ENCODE measurements at regions not wholly inside any gene's neighbourhood (a gene's known extent, or its start where the extent isn't known, plus 50 kb on each side); places are given as distances from the start of the nearest gene placed in this dataset.

- Mint-ChIP-seq H3K4me3 (ENCODE audit: low read depth) (no peak overlapping the region), H3K27ac (no peak overlapping the region), H3K36me3 (ENCODE audit: insufficient read depth) (no peaks in the 10 kb centered on the region)
Observed at GRCh38 chr2:200079356-200079755, 124.0 kb downstream of the MAIP1 start.

DNA sequence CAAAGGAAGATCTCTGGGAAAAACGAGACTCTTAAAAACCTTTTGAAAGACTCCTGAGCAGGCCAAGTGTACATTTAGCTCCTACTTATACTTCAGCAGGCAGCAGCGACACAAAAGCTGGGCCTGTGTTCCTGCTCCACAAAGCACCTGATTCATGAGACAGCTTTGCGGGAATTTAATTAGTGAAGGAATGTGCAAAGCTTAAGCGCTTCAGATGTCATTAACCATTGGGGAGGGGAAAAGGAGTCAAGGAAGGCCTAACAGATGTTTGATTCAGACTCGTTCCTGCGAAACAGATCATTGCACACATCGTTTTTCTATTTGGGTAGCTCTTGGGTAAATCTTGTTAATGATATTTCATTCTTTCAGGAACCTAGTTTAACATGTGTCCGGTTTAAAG lies 125.9 kb downstream of the MAIP1 start:
- Mint-ChIP-seq H3K4me1 (ENCODE audit: low read depth) (peaks cover 55% of the 10 kb centered on the region), H3K9me3 (ENCODE audit: low read depth) (no peaks in the 10 kb centered on the region), H3K27ac (peak overlapping the region; percentile 90), H3K27me3 (no peaks in the 10 kb centered on the region), H3K36me3 (ENCODE audit: insufficient read depth) (no peaks in the 10 kb centered on the region), H3K4me3 (ENCODE audit: low read depth) (peak overlapping the region; percentile 1)
- DNase-seq (ENCODE audit: low spot score, unreplicated experiment), result no peak
- TF ChIP-seq, protein P1, sequence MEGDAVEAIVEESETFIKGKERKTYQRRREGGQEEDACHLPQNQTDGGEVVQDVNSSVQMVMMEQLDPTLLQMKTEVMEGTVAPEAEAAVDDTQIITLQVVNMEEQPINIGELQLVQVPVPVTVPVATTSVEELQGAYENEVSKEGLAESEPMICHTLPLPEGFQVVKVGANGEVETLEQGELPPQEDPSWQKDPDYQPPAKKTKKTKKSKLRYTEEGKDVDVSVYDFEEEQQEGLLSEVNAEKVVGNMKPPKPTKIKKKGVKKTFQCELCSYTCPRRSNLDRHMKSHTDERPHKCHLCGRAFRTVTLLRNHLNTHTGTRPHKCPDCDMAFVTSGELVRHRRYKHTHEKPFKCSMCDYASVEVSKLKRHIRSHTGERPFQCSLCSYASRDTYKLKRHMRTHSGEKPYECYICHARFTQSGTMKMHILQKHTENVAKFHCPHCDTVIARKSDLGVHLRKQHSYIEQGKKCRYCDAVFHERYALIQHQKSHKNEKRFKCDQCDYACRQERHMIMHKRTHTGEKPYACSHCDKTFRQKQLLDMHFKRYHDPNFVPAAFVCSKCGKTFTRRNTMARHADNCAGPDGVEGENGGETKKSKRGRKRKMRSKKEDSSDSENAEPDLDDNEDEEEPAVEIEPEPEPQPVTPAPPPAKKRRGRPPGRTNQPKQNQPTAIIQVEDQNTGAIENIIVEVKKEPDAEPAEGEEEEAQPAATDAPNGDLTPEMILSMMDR (IDR thresholded peaks at IDR 0.05; ENCODE audit: unreplicated experiment), result no peak

More at GRCh38 chr2:200079356-200079755, 124.0 kb downstream of the MAIP1 start:
- TF ChIP-seq, protein P1 (IDR thresholded peaks at IDR 0.05; ENCODE audit: unreplicated experiment), result no peak
- no peak for DNase-seq (ENCODE audit: low spot score, unreplicated experiment)
- Mint-ChIP-seq H3K4me1 (ENCODE audit: low read depth) (peaks cover 61% of the 10 kb centered on the region), H3K27me3 (no peaks in the 10 kb centered on the region), H3K9me3 (ENCODE audit: low read depth) (no peaks in the 10 kb centered on the region)

DNA sequence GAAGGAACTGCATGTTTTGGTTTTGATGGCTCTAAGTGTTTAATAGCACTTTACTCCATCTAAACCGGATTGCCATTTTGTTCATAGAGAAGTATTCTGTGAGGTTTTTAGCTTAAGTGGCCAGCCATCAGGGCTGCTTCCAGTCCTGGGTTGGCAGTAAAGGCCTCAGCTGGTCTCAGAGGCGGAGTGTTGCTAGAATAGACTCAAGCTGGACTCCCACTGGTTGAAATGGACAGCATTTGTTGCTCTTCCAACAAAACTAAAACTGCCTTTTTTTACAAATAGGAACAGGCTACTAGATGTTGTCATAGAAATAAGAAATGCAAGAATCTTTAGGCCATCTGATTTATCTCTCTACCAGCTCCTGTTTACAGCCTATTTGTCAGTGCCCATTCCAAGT lies 126.4 kb downstream of the MAIP1 start:
- Mint-ChIP-seq H3K4me3 (ENCODE audit: low read depth) (no peak overlapping the region), H3K36me3 (ENCODE audit: insufficient read depth) (no peaks in the 10 kb centered on the region), H3K27ac (peak overlapping the region; percentile 41), H3K4me1 (ENCODE audit: low read depth) (peaks cover 52% of the 10 kb centered on the region), H3K9me3 (ENCODE audit: low read depth) (no peaks in the 10 kb centered on the region), H3K27me3 (no peaks in the 10 kb centered on the region)
- no peak for DNase-seq (ENCODE audit: low spot score, unreplicated experiment)
- TF ChIP-seq, protein P1 (IDR thresholded peaks at IDR 0.05; ENCODE audit: unreplicated experiment), result no peak

GRCh38 chr2:200084036-200084435 lies 128.7 kb downstream of the MAIP1 start:
- no peaks in the 10 kb centered on the region for H3K27me3 Mint-ChIP-seq
- no peaks in the 10 kb centered on the region for H3K9me3 Mint-ChIP-seq (ENCODE audit: low read depth)
- H3K27ac Mint-ChIP-seq, result no peak overlapping the region
- H3K4me1 Mint-ChIP-seq (ENCODE audit: low read depth), result peaks cover 60% of the 10 kb centered on the region
- no peaks in the 10 kb centered on the region for H3K36me3 Mint-ChIP-seq (ENCODE audit: insufficient read depth)
- TF ChIP-seq, protein P1 (IDR thresholded peaks at IDR 0.05; ENCODE audit: unreplicated experiment), result no peak
- no peak for DNase-seq (ENCODE audit: low spot score, unreplicated experiment)
- H3K4me3 Mint-ChIP-seq (ENCODE audit: low read depth), result no peak overlapping the region

DNA sequence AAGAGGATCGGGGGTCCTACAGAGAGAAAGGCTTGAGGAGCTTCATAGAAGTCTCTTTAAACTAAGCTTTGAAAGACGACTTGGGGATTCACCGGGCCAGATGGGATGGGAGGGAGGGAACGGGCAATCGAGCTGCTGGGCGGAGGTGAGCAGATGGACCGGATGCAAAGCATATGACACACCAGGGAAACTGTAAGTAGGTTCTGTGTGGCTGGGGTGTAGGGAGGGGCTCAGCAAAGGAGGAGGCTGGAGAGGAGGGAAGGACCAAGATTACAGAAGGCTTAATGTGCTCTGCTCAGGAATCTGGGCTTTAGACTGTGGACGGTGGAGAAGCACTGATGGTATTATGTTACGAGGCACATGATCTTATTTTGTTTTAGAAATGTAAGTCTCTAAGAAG lies 131.5 kb downstream of the MAIP1 start:
- TF ChIP-seq, protein P1 (IDR thresholded peaks at IDR 0.05; ENCODE audit: unreplicated experiment), result no peak
- no peak for DNase-seq (ENCODE audit: low spot score, unreplicated experiment)
- Mint-ChIP-seq H3K4me3 (ENCODE audit: low read depth) (peak overlapping the region; percentile 2), H3K27me3 (no peaks in the 10 kb centered on the region), H3K9me3 (ENCODE audit: low read depth) (no peaks in the 10 kb centered on the region), H3K4me1 (ENCODE audit: low read depth) (peaks cover 60% of the 10 kb centered on the region), H3K36me3 (ENCODE audit: insufficient read depth) (no peaks in the 10 kb centered on the region), H3K27ac (peak overlapping the region; percentile 29)
